ENCODE measurements at regions not wholly inside any gene's neighbourhood (a gene's known extent, or its start where the extent isn't known, plus 50 kb on each side); places are given as distances from the start of the nearest gene placed in this dataset.

- TF ChIP-seq FOXM1 (IDR thresholded peaks at IDR 0.05; ENCODE audit: borderline replicate concordance) (no peak), LEF1 (IDR thresholded peaks at IDR 0.05; ENCODE audit: borderline replicate concordance) (no peak)
Observed at GRCh38 chr7:42726066-42726785, 185.6 kb downstream of the C7orf25 start.

Data from HEK293T (cell line).